HFFc6 (cell line): ENCODE measurements at regions not wholly inside any gene's neighbourhood (a gene's known extent, or its start where the extent isn't known, plus 50 kb on each side); places are given as distances from the start of the nearest gene placed in this dataset.

Source experiments
- DNase-seq: peaks from one replicate; pipeline ENCODE4 v3.0.0-alpha.2; 2018
- H3K27ac Mint-ChIP-seq: 2 replicates; pipeline ENCODE4 v1.8.0; 2020; ENCODE audit warnings: mild to moderate bottlenecking, mixed read lengths
- H3K27me3 Mint-ChIP-seq: 2 replicates; pipeline ENCODE4 v1.8.0; 2021; ENCODE audit warnings: mild to moderate bottlenecking, moderate library complexity, mixed read lengths; ENCODE audit not compliant: insufficient read depth
- H3K36me3 Mint-ChIP-seq: 2 replicates; pipeline ENCODE4 v1.8.0; 2021; ENCODE audit warnings: low read depth, mixed read lengths
- H3K4me1 Mint-ChIP-seq: 2 replicates; pipeline ENCODE4 v1.8.0; 2020; ENCODE audit warnings: low read depth, mixed read lengths
- H3K4me3 Mint-ChIP-seq: 2 replicates; pipeline ENCODE4 v1.8.0; 2020; ENCODE audit warnings: mild to moderate bottlenecking, moderate library complexity, mixed read lengths
- H3K9me3 Mint-ChIP-seq: 2 replicates; pipeline ENCODE4 v1.8.0; 2020; ENCODE audit warnings: mild to moderate bottlenecking, mixed read lengths
- CTCF ChIP-seq: fragments of 200-600 bp; sonication (generic); IDR thresholded peaks from 2 replicates; pipeline ENCODE4 v1.5.0; 2021; ENCODE audit warnings: antibody characterized with exemption, mild to moderate bottlenecking

GRCh38 chr1:82586473-82586872, 785.7 kb downstream of the ADGRL2 start:
- Mint-ChIP-seq H3K27me3 (no peaks in the 10 kb centered on the region), H3K36me3 (no peaks in the 10 kb centered on the region), H3K9me3 (peaks cover 13% of the 10 kb centered on the region; the same call in 1 of the 2 replicates), H3K4me1 (no peaks in the 10 kb centered on the region), H3K27ac (no peak overlapping the region), H3K4me3 (no peak overlapping the region)
- no peak for TF ChIP-seq CTCF
- no peak for DNase-seq

DNA sequence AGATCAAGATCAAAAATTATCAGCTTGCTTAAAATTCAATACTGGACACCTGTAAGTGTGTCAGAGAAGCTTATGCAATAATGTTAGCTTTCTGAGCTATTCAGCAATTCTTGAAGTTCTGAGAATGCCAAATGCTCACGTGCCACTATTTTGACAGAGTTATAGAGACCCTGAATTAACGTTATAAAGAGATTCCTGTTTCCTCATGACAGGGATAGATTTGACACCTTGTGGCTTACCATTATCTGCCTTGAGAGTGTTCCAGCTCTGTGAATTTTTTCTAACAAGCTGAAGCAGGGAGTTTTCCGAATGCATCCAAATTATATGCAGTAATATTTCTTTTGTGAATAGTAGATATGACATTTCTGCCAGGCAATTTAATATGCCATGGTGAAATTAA, 781.6 kb downstream of the ADGRL2 start:
- no peak overlapping the region for H3K4me3 Mint-ChIP-seq

GRCh38 chr1:82578086-82578726, 777.5 kb downstream of the ADGRL2 start:
- Mint-ChIP-seq H3K4me3 (no peak overlapping the region), H3K36me3 (no peaks in the 10 kb centered on the region), H3K27me3 (no peaks in the 10 kb centered on the region), H3K9me3 (peaks cover 15% of the 10 kb centered on the region), H3K27ac (no peak overlapping the region), H3K4me1 (no peaks in the 10 kb centered on the region)
- no peak for DNase-seq
- TF ChIP-seq CTCF, result no peak

More for the DNA sequence above, 781.6 kb downstream of the ADGRL2 start:
- no peak overlapping the region for H3K27ac Mint-ChIP-seq
- peaks cover 19% of the 10 kb centered on the region for H3K9me3 Mint-ChIP-seq
- no peak for DNase-seq
- no peaks in the 10 kb centered on the region for H3K36me3 Mint-ChIP-seq
- no peak for TF ChIP-seq CTCF
- H3K4me1 Mint-ChIP-seq, result no peaks in the 10 kb centered on the region
- no peaks in the 10 kb centered on the region for H3K27me3 Mint-ChIP-seq

DNA sequence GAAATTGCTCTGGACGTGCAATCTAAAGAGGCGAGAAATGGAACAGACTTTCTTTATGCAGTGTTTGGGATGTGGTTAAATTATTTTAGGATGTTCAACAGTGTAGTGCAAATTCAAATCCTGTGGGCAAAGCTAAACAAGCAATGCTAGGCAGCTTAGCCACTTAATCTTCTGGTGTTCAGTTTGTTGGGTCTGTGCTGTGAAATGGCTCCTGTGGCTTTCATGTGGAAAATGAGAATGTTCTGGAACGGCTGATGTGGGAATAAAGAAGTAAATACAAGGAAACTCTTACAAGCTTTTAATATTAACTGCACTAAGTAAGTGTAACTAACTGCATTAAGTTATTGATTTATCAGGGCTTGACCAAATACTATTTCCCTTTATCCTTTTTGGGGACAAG, 766.6 kb downstream of the ADGRL2 start:
- no peak for DNase-seq
- no peaks in the 10 kb centered on the region for H3K27me3 Mint-ChIP-seq
- H3K27ac Mint-ChIP-seq, result no peak overlapping the region
- H3K9me3 Mint-ChIP-seq, result peaks cover 21% of the 10 kb centered on the region
- H3K4me1 Mint-ChIP-seq, result no peaks in the 10 kb centered on the region; the same call in 1 of the 2 replicates
- no peak overlapping the region for H3K4me3 Mint-ChIP-seq
- TF ChIP-seq CTCF, result no peak
- no peaks in the 10 kb centered on the region for H3K36me3 Mint-ChIP-seq

GRCh38 chr1:82565546-82565945, 764.8 kb downstream of the ADGRL2 start:
- H3K9me3 Mint-ChIP-seq, result peaks cover 23% of the 10 kb centered on the region
- H3K4me1 Mint-ChIP-seq, result no peaks in the 10 kb centered on the region; the same call in 1 of the 2 replicates
- H3K27ac Mint-ChIP-seq, result no peak overlapping the region
- no peaks in the 10 kb centered on the region for H3K36me3 Mint-ChIP-seq
- no peak for TF ChIP-seq CTCF
- no peak overlapping the region for H3K4me3 Mint-ChIP-seq
- DNase-seq, result no peak
- no peaks in the 10 kb centered on the region for H3K27me3 Mint-ChIP-seq
